GM18499 (cell line): ENCODE measurements at regions not wholly inside any gene's neighbourhood (a gene's known extent, or its start where the extent isn't known, plus 50 kb on each side); places are given as distances from the start of the nearest gene placed in this dataset.
"Not testable (repeated sequence)": the region's sequence is repeated elsewhere in the genome, so short reads cannot be mapped to it uniquely, and the experiment has no call there.

Experiments
- ATAC-seq: cut with Tn5 transposase; IDR thresholded peaks from one replicate; pipeline ENCODE4 v1.9.1; 2021; ENCODE audit warnings: moderate number of reproducible peaks; ENCODE audit not compliant: insufficient read depth, unreplicated experiment

DNA sequence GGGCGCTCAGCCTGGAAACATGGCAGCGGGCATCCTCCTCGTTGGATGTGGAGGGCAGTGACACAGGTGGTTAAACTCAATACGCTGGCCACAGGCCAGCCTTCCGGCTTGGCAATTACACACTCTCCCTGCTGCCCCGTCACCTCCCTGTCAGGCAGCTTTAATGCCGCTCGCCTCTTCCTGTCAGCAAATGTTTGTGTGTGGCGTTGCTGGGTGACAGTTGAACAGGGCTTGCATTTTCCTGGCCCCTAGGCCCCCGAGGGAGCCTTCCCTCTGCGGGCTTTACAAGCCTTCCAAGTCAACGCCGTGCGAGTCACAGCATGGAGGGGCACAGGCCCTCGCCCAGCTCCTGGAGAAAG is 620.0 kb downstream of the BCOR start:
- no peak for ATAC-seq

DNA sequence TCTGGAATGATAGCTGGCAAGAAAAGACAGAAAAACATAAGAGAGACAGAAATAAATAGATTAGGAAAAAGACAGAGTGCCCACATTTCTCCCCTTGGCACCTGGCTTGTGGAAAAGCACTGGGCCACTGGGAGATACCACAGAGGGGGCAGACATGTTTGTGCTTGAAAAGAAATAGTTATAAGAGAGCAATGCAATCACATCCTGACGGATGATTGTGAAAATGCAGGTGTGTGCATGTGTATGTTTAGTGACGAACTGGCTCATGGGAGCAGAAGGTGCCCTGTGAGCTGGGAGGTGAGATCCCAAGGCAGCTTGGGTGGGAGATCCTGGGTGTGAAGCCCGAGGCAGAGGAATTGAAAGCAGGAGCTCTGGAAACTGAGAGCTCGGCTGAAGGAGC is 617.9 kb downstream of the BCOR start:
- no peak for ATAC-seq

DNA sequence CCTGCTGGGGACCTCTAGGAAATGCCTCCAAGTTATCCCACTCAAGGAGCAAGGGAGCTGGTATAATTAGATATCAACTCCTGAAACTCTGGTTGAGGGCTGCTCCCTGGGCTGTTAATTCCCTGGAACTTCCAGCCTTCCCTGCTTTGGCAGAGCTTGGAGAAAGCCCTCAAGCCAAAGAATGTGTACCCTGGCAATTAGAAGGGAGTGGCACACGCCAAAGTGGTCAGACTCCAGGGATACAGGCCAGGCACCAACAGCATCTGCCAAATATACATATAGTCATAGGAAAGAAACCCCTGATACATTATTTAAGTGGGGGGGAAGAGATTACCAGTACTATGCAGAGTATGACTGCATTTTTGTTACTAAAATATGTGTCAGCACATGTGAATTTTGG is 616.8 kb downstream of the BCOR start:
- no peak for ATAC-seq

DNA sequence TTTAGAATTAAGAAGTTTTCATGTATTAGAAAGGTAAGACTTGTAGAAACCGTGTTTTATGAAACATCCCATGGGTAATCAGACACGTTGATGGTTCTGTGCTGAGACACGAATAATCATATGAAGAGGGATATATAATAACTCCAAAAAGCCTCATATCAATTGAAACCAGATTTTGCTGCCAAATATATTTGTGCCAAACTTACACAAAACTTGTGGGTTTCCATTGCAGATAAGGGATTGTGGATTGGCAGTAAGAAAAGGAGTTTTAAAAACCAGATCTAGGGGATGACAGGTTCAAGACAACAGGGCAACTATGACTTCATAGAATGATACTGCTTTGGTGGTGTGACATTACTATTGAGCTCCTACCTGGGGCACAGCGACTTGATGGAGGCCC is 616.1 kb downstream of the BCOR start:
- no peak for ATAC-seq

DNA sequence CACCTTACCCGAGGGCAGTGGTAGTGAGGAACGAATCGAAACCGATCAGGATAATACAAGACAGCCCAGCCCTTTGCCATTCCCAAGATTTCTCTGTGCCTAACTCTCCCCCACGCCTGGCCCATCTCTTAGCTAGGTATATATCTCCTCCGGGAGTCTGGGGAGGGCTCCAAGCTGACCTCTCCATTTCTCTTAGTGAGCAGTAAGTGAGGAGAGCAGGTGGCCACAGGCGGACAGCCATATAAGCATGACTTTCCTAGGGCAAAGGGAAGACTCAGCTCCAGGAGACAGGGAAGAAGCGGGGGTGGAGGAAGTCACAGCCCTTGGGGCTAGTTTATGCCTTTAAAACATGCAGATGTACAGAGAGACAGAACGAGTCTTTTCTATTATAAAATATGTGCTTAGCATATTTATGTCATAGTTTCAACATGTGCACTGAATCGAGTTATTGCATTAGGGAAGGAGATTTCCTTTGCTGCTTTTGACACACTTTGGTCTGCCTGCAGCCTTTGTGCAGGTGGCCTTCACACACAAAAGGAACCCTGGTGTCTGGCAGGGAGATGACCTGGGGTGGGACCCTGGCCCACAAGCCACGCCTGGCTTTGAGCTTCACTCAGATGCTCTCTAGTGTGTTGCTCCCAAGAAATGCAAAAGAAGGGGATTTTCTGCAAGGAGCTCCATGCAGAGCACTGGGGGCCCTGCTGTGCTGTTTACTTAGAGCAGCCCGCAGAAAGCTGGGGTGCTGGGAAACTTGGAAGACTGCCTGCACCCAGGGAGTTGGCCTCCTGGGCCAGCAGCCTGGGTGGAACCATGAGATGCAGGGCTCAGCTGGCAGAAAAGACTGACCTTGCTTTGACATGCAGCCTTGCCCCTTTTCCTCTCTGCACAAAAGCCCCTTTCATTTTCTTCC is 613.3 kb downstream of the BCOR start:
- ATAC-seq, result no peak

DNA sequence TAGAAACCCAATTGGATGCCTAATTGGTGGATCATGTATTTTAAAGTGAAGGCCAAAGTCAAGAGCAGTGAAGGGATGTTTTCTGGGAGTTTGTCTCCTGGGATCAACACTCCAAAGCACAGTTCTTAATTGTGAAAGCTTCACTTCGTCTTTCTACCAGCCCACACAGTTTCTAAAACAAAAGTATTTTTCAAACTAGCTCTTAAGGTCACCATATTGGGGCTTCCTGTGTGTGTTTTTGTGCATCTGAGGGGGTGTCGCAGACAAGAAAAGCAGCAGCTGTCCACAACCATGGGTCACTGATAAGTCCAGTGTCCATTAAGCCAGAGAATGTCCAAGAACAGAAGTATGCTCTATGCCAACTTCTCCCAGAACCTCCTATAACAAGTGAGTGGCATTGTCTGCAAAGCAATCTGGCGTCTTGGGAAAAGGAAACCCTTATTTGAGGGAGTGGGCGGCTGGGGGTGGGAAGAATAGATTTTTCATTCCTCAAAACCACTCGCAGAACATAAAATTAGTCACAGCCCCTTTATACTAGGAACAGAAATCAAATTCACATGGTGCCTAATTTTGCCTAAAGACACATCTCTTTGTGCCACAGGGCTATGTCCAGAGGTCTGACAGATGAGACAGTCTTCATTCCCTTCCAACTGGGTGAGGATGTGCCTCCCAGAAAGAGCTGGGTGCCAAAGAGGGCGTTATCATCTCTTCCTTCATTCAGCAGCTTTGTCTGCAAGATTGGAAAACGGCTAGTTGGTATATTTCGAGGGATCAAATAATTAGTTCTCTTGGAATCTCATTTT is 610.4 kb downstream of the BCOR start:
- ATAC-seq, result no peak

DNA sequence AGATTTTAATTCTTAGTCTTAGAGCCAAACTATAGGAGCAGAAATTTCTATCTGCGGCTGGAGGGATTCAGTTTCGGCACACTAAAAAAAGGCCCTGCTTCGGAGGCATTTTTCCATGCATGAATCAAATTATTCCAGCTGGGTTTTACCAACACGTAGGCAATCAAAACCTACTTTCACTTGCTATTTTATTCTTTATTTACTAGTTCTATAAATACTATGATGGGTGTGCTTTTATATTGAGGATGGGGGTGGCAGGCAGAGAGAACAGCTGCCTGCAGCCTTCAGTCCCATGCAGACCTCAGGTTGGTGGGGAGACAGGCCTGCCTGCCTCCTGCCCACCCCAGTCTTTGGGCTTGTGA is 609.8 kb downstream of the BCOR start:
- no peak for ATAC-seq

DNA sequence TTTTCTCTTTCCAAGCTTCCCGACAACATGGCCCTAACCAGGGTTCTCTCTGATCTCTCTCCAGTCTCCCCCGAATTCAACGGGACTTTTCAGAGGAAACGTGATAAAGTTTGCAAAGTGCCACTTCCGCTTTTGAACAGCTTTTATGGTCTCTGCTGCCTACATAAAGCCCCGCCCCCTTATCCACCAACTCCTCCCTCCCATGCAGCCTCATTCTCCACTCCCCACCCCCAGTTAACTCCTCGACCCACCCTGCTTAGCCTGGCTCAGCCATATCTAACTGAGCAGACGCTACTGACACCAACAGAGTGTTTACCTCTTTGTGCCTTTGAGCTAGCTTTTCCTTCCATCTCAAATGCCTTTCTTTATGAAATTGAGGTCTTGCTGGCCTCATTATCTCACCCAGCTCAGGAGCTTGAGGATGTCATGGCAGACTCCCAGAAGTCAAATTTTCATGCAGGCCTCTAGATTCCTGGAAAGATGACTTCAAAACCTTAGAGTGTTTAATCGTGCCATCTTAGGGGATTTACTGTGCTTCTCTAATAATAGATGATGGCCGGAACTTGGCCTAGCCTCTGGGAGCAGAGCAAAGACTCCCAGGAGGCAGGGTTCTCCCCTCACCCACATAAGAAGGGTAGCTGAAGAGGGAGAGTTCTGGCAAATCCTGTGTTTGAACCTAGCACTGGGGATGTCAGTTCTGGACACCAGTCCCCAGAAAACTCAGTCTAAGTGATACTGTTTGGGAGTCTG is 606.0 kb downstream of the BCOR start:
- ATAC-seq, result no peak

DNA sequence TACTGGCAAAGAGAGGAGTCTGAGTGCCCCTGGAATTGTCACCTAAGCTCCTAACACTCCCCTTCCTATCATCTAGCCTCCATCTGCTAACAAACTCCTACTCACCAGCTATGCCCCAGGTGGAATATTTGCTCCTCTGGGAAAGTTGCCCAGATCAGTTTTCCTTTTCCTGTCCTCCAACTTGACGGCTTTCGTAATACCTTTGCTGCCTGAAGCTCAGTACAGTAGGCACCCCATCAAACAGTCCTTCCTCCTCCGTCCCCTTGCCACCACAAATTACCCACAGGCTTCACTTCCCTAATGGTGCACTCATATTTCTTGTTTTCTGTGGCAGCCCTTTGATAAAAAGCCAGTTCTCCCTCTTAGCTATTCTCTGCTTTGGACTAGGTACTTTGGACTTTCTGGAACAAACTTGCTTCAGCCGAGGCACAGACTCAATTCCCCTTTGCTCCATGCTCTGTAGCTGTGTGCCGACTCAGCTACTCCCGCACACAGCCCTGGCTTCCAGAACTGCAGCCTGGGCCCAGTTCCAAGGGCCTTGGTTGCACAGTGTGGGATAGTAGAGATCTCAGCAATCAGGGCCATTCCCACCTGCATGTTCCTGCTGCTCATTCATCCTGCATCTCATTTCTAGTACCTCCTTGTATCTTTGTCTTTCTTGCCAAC is 605.1 kb downstream of the BCOR start:
- no peak for ATAC-seq

DNA sequence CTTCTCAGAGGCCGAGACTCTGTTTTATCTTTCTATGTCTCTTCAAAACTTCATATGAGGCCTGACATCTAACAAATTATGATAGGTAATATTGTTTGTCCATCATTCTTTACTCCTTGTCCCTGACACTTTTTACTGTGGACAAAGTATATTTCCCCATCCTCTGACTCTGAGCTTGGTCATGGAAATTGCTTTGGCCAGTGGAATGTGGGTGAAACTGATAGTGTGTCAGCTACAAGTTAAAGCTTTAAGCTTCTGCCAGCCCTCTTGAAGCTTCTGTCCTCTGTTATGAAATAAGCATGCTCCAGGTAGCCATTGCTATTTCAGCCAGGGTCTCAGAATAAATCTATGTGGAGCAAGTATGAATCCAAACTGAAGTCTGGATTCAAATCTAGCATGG is 604.6 kb downstream of the BCOR start:
- ATAC-seq, result no peak

DNA sequence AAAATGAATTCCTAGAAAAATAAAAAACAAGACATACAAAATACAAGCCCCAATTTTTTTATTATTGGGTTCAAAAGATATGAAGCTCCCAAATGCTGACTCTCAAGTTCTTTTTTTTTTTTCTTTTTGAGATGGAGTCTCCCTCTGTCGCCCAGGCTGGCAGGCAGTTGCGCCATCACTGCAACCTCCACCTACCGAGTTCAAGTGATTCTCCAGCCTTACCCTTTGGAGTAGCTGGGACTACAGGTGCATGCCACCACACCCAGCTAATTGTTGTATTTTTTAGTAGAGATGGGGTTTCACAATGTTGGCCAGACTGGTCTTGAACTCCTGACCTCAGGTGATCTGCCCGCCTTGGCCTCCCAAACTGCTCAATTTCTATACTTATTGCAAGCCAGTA is 600.6 kb downstream of the BCOR start:
- not testable (repeated sequence) for ATAC-seq

DNA sequence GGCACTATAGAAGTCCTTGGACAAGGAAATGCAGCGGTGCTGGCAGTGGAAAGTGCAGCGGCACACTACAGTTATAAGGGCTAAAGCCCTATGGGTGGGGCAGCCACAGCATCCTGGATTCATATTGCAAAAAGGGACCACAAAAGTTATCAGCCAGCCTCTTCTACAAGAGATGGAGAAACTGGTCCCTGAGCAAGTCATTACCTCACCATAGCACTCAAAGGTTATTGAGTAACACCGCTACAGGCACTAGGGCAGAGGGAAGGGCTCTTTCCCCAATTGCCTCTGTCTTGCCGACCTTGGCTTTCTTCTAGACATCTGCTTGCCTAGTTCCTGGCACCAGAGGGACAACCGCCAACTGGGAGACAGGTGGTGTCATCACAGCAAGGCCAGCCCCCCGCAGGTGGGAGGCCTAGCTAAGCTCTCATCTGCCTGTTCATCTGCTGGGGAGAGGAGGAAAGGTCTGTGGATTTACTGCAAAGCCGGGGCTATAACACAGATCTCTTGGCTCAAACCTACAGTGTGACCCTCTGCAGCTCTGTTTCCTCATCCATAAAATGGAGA is 600.0 kb downstream of the BCOR start:
- no peak for ATAC-seq

DNA sequence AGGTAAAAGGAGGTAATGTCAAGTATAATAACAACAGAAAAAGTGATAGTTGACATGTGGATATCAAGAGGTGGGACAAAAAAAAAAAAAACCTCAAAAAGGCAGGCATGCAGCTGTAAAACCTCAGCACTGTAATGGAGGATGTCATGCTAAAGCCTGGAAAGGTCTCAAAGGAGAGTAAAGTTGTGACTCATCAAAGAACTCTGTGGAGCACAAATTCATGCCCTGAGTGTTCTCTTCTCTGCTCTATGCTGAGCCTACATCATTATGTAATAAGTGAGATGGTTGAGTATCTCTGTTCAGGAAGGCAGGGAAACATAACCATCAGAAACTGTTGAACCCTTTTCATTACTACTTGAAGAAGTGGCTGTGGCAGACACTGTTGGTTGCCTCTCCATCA is 597.8 kb downstream of the BCOR start:
- no peak for ATAC-seq

DNA sequence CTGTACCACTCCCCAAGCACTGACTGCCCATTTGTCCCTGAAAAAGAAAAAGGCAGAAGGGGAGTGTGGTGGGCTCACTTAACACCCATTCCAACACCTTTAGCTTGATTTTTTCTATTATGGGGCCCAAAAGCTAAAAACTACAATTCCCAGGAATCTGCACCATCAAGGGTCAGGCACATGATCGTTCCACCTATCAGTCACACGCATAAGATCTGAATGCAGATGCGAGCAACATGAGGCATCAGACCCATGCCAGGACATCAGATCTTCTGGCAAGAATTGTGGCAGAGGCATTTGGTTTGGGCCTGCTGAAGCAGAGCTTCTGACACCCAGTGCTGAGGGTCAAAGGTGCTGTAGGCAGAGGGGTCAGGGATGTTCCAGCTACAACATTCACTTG is 595.9 kb downstream of the BCOR start:
- ATAC-seq, result no peak

DNA sequence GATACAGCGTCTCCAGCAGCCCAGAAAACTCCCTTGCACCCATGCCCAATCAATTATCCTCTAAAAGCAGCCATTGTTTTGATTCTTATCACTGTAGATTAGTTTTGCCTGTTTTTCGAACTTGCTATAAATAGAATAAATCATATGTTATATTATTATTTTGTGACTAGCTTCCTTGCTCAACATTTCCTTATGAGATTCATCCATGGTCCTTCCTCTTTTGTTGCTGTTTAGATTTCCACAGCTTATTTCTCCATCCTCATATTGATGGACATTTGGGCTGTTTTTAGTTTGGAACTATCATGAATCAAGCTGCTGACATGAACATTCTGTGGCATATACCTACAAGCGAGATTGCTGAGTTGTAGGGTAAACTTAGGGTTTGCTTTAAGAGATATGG is 595.3 kb downstream of the BCOR start:
- no peak for ATAC-seq

DNA sequence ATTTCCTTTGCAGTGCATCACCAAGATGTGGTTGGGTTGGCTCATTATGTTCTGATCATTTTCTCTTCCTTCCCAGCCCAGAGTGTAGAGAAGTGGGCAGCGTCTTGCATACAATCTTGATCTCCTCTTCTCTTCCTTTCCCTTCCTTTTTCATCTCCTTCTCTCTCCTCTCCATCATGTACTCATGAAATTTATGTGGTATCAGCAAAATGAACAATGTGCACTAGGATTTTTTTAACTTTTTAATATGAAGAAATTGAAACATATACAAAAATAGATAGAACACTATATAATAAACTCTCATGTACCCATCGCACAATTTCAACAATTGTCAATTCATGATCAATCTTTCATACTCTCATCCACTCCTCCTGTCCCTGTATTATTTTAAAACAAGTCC is 593.5 kb downstream of the BCOR start:
- ATAC-seq, result no peak

DNA sequence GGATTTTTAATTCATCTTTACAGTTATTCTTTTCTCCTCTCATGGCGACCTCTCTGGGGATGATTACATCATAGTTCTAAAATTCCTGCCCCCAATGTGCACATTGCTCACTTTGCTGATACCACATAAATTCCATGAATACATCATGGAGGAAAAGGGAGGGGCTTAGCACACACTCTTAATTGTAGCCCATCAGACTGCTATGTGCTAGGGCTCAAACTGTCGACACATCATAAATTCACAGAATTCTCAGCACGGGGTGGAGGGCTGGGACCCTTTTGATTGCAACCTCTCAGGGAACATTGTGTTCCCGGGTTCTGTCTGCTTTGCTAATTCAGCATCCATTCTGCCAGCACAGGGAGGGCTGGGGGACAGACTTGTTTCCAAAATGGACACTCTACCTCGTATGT is 592.9 kb downstream of the BCOR start:
- ATAC-seq, result no peak

DNA sequence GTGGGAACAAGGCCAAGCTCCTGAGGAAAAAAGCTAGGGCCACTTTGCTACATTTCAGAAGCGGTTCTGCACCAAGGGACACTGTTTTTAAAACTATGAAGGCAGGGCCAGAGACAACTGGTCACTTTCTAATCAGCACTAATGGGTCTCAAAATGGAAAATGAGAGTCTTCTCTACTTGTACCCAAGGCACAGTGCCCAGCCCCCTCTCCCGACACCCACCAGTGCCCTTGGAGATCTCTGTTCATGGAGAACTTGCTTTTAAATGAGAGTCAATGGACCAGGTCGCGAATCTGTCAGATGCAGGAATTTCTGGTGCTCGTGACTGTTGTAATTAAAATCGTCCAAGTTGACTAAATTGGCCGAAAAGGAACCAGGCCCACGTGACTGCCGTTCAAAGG is 591.6 kb downstream of the BCOR start:
- ATAC-seq, result no peak

DNA sequence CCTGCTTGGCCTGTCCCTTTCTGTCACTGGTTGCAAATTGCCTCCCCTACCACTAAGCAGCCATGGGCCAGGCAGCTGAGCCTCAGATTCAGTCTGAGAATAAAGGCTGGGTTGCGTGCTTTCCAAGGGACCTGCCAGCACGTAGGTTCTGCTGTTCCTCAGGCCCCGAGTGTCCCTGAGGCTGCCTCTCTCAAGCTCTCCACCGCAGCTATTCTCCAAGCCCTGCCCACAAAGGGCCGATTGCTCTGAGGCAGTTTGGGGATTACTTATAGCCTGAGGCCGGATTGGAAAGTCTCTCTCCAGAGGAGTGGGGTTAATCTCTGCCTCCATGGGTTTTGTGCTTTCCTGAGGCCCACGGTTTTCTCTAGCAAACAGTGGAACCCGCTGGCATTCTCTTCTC is 590.7 kb downstream of the BCOR start:
- no peak for ATAC-seq

DNA sequence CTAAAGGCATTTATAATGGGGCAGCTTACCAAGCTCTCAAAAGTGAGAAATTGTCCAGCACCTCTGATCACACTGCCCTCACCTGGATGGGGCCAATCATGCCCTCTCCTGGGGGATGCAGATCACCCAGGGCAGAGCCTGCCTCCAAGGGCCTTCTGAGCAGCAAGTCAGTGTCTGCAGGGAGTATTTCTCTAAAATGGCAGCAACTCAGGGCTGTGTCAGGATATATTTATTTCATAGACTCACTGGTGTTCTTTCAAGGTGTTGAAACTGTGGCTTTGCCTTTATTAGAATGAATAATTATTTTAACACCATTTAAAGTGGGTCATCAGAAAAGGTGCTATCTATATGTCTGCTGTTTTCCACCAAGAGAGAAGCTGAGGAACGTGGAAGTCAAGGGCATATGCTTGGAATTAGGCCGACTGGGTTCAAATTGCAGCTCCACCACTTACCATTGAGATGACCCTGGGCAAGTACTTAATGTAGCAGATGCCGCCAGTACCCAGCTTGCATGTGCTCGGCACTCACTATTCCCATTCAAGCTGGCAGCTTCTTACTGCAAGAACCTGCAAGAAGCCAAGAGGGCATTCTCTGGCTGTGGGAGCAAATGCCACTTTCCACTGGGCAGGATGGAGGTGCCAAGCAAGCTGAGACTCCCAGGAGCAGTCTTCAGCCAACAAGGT is 590.0 kb downstream of the BCOR start:
- no peak for ATAC-seq
